A673 (cell line): ENCODE measurements at regions not wholly inside any gene's neighbourhood (a gene's known extent, or its start where the extent isn't known, plus 50 kb on each side); places are given as distances from the start of the nearest gene placed in this dataset.

ENCODE experiments used
- EZH2 ChIP-seq: fragments of 200-600 bp; sonication (generic); IDR thresholded peaks from 2 replicates; pipeline ENCODE4 v1.6.1; 2017; ENCODE audit warnings: borderline replicate concordance, low read depth, mild to moderate bottlenecking, mixed read lengths, antibody characterized with exemption, low read length; ENCODE audit not compliant: poor library complexity, severe bottlenecking
- TF ChIP-seq, protein P1 (sequence below): fragments of 300-800, 200-600 bp; sonication (generic); conservative IDR thresholded peaks from 2 replicates; pipeline ENCODE4 v1.5.1; 2017; ENCODE audit warnings: low read depth, mild to moderate bottlenecking, antibody characterized with exemption, low read length, moderate library complexity, mixed read lengths

DNA sequence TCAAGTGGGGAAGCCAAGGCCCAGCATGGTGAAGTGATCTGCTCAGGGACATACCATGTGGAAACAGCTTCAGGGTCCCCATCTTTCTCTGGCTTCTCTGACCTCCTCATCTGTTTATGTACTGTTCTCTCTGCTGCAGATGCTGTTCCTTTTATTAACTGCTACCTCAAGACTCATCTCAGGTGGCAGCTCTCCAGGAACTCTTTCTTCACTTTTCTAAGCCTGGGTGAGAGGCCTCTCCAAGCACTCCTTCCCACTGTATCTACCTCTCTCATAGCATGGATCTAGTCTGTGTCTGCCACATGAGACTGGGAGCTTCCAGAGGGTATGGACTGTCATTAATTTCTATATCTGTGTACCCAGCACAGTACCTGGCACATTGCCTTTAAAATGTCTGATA is 73.4 kb upstream of the PPM1J start:
- TF ChIP-seq EZH2, result no peak
- TF ChIP-seq, protein P1, sequence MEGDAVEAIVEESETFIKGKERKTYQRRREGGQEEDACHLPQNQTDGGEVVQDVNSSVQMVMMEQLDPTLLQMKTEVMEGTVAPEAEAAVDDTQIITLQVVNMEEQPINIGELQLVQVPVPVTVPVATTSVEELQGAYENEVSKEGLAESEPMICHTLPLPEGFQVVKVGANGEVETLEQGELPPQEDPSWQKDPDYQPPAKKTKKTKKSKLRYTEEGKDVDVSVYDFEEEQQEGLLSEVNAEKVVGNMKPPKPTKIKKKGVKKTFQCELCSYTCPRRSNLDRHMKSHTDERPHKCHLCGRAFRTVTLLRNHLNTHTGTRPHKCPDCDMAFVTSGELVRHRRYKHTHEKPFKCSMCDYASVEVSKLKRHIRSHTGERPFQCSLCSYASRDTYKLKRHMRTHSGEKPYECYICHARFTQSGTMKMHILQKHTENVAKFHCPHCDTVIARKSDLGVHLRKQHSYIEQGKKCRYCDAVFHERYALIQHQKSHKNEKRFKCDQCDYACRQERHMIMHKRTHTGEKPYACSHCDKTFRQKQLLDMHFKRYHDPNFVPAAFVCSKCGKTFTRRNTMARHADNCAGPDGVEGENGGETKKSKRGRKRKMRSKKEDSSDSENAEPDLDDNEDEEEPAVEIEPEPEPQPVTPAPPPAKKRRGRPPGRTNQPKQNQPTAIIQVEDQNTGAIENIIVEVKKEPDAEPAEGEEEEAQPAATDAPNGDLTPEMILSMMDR, result no peak
